GM23338 (cell line): ENCODE measurements at regions not wholly inside any gene's neighbourhood (a gene's known extent, or its start where the extent isn't known, plus 50 kb on each side); places are given as distances from the start of the nearest gene placed in this dataset.

ENCODE experiments used
- ATAC-seq: fragments of 200-7000 bp; cut with Tn5 transposase; 3 replicates; pipeline ENCODE4 v1.9.1; 2020
- DNase-seq: peaks from one replicate; pipeline ENCODE4 v3.0.0-alpha.2; 2015; ENCODE audit warnings: low spot score
- H2AFZ ChIP-seq: fragments of 200-600 bp; sonication (generic); 2 replicates; pipeline ENCODE4 v1.8.0; 2016; ENCODE audit warnings: antibody characterized with exemption, mild to moderate bottlenecking, moderate library complexity
- H3F3A ChIP-seq: fragments of 200-600 bp; sonication (generic); replicated peaks from 2 replicates; pipeline ENCODE4 v1.8.0; 2017; ENCODE audit warnings: antibody characterized with exemption, mixed run types, low read depth
- H3K27ac ChIP-seq: fragments of 200-600 bp; sonication (generic); 2 replicates; pipeline ENCODE4 v1.6.1; 2016; ENCODE audit warnings: low read depth
- H3K27me3 ChIP-seq: fragments of 200-600 bp; sonication (generic); 2 replicates; pipeline ENCODE4 v1.8.0; 2016; ENCODE audit warnings: mild to moderate bottlenecking, mixed run types, moderate library complexity; ENCODE audit not compliant: insufficient read depth
- H3K36me3 ChIP-seq: fragments of 200-600 bp; sonication (generic); 2 replicates; pipeline ENCODE4 v1.8.0; 2016; ENCODE audit warnings: mild to moderate bottlenecking; ENCODE audit not compliant: insufficient read depth
- H3K4me1 ChIP-seq: fragments of 200-600 bp; sonication (generic); 2 replicates; pipeline ENCODE4 v1.8.0; 2016; ENCODE audit warnings: mild to moderate bottlenecking, moderate library complexity; ENCODE audit not compliant: insufficient read depth
- H3K4me2 ChIP-seq: fragments of 200-600 bp; sonication (generic); 2 replicates; pipeline ENCODE4 v1.7.1; 2017; ENCODE audit warnings: mixed run types
- H3K4me3 ChIP-seq: fragments of 200-600 bp; sonication (generic); 2 replicates; pipeline ENCODE4 v1.6.1; 2016; ENCODE audit warnings: mixed run types
- H3K79me2 ChIP-seq: fragments of 200-600 bp; sonication (generic); replicated peaks from 2 replicates; pipeline ENCODE4 v1.8.0; 2017; ENCODE audit warnings: mild to moderate bottlenecking; ENCODE audit not compliant: insufficient read depth
- H3K9me2 ChIP-seq: fragments of 200-600 bp; sonication (generic); 2 replicates; pipeline ENCODE4 v1.8.0; 2017; ENCODE audit not compliant: insufficient read depth
- H4K20me1 ChIP-seq: fragments of 200-600 bp; sonication (generic); replicated peaks from 2 replicates; pipeline ENCODE4 v1.8.0; 2017; ENCODE audit warnings: mild to moderate bottlenecking; ENCODE audit not compliant: insufficient read depth
- H3K27ac Mint-ChIP-seq: 2 replicates; pipeline ENCODE4 v1.8.0; 2020; ENCODE audit warnings: inconsistent platforms, mild to moderate bottlenecking, moderate library complexity, mixed read lengths
- H3K27me3 Mint-ChIP-seq: 3 replicates; pipeline ENCODE4 v1.8.0; 2022; ENCODE audit warnings: low read depth, mild to moderate bottlenecking, moderate library complexity, mixed read lengths, inconsistent platforms; ENCODE audit not compliant: insufficient read depth, poor library complexity
- H3K36me3 Mint-ChIP-seq: 3 replicates; pipeline ENCODE4 v1.8.0; 2021; ENCODE audit warnings: low read depth, mild to moderate bottlenecking, inconsistent platforms, moderate library complexity, mixed read lengths
- H3K4me1 Mint-ChIP-seq: 3 replicates; pipeline ENCODE4 v1.8.0; 2020; ENCODE audit warnings: mild to moderate bottlenecking, inconsistent platforms, mixed read lengths
- H3K4me3 Mint-ChIP-seq: 3 replicates; pipeline ENCODE4 v1.8.0; 2021; ENCODE audit warnings: moderate library complexity, mild to moderate bottlenecking, inconsistent platforms, mixed read lengths
- H3K9me3 Mint-ChIP-seq: 3 replicates; pipeline ENCODE4 v1.8.0; 2020; ENCODE audit warnings: moderate library complexity, mild to moderate bottlenecking, inconsistent platforms, mixed read lengths
- CREB1 ChIP-seq: fragments of 250-450 bp; sonication (Bioruptor Pico); IDR thresholded peaks from 2 replicates; pipeline ENCODE4 v1.5.0; 2020; ENCODE audit warnings: low read depth, mild to moderate bottlenecking, moderate library complexity
- CTCF ChIP-seq, 2 experiments: fragments of 200-600 bp in 1 of 2; sonication (generic) in 1 of 2; conservative IDR thresholded peaks; 2 replicates each; pipeline versions ENCODE4 v1.5.1 to v1.6.1; 2016 to 2017; ENCODE audit warnings: antibody characterized with exemption in 2 of 2, low read depth in 2 of 2, mild to moderate bottlenecking in 2 of 2, moderate library complexity in 1 of 2
- ETS1 ChIP-seq: IDR thresholded peaks from 2 replicates; pipeline ENCODE4 v1.6.1; 2016; ENCODE audit warnings: antibody characterized with exemption
- EZH2 ChIP-seq: fragments of 200-600 bp; sonication (generic); IDR thresholded peaks from one replicate; pipeline ENCODE4 v1.8.0; 2017; ENCODE audit warnings: antibody characterized with exemption, mild to moderate bottlenecking, low read depth; ENCODE audit not compliant: unreplicated experiment
- EZH2phosphoT487 ChIP-seq: fragments of 200-600 bp; sonication (generic); IDR thresholded peaks from one replicate; pipeline ENCODE4 v1.8.1; 2018; ENCODE audit warnings: antibody characterized with exemption; ENCODE audit not compliant: unreplicated experiment
- JUNB ChIP-seq: IDR thresholded peaks from one replicate; pipeline ENCODE4 v1.6.1; 2016; ENCODE audit warnings: antibody characterized with exemption; ENCODE audit not compliant: unreplicated experiment
- NANOG ChIP-seq: IDR thresholded peaks from 2 replicates; pipeline ENCODE4 v1.6.1; 2016; ENCODE audit warnings: antibody characterized with exemption, borderline replicate concordance
- POLR2AphosphoS5 ChIP-seq: IDR thresholded peaks from 2 replicates; pipeline ENCODE4 v1.6.1; 2016; ENCODE audit warnings: antibody characterized with exemption, low read depth
- REST ChIP-seq: IDR thresholded peaks from one replicate; pipeline ENCODE4 v1.6.1; 2018; ENCODE audit warnings: antibody characterized with exemption; ENCODE audit not compliant: unreplicated experiment
- STAT1 ChIP-seq: IDR thresholded peaks from one replicate; pipeline ENCODE4 v1.6.1; 2016; ENCODE audit warnings: antibody characterized with exemption; ENCODE audit not compliant: unreplicated experiment
- ZNF331 ChIP-seq: fragments of 250-450 bp; sonication (Bioruptor Pico); IDR thresholded peaks from 2 replicates; pipeline ENCODE4 v1.5.0; 2020; ENCODE audit warnings: low read depth, mild to moderate bottlenecking, moderate library complexity

GRCh38 chr2:7270011-7270431, 352.8 kb downstream of the RNF144A start:
- no peak overlapping the region for H3K4me3 Mint-ChIP-seq
- no peaks in the 10 kb centered on the region for H3K27me3 ChIP-seq
- H3K27ac ChIP-seq: no peak overlapping the region

More at GRCh38 chr2:7270011-7270431, 352.8 kb downstream of the RNF144A start:
- no peak for ATAC-seq
- peaks cover 11% of the 10 kb centered on the region; the same call in 1 of the 2 replicates for H3K9me2 ChIP-seq
- Mint-ChIP-seq H3K27me3 (no peaks in the 10 kb centered on the region), H3K4me1 (peaks cover 2% of the 10 kb centered on the region; the same call in 2 of the 3 replicates), H3K36me3 (no peaks in the 10 kb centered on the region), H3K27ac (no peak overlapping the region), H3K9me3 (no peaks in the 10 kb centered on the region)
- no peak for DNase-seq
- no peaks in the 10 kb centered on the region for H3K36me3 ChIP-seq
- no peaks in the 10 kb centered on the region for H4K20me1 ChIP-seq
- H3K4me1 ChIP-seq: no peaks in the 10 kb centered on the region
- H3K4me2 ChIP-seq: no peak overlapping the region
- H2AFZ ChIP-seq: no peak overlapping the region
- H3F3A ChIP-seq: no peaks in the 10 kb centered on the region
- no peak for TF ChIP-seq STAT1
- no peak for TF ChIP-seq POLR2AphosphoS5
- TF ChIP-seq CREB1: no peak
- no peak for TF ChIP-seq CTCF (conservative IDR thresholded peaks at IDR 0.05; ENCODE audit: low read depth in 2 of 2)
- no peak for TF ChIP-seq EZH2
- no peak for TF ChIP-seq ZNF331 (CRISPR knock-in tag)
- no peak for TF ChIP-seq NANOG
- TF ChIP-seq REST: no peak
- TF ChIP-seq JUNB: no peak
- TF ChIP-seq EZH2phosphoT487: no peak
- TF ChIP-seq ETS1: no peak
- H3K4me3 ChIP-seq: no peak overlapping the region
- H3K79me2 ChIP-seq: no peaks in the 10 kb centered on the region
